Mucosa of descending colon (tissue), 3 donors: ENCODE measurements at regions not wholly inside any gene's neighbourhood (a gene's known extent, or its start where the extent isn't known, plus 50 kb on each side); places are given as distances from the start of the nearest gene placed in this dataset.
"Not testable (repeated sequence)": the region's sequence is repeated elsewhere in the genome, so short reads cannot be mapped to it uniquely, and the experiment has no call there.

Source experiments
- ATAC-seq: fragments of 200-7000 bp; cut with Tn5 transposase; one replicate; pipeline ENCODE4 v1.9.1; 2020; ENCODE audit warnings: mild to moderate bottlenecking, moderate library complexity
- DNase-seq, 3 donors: peaks; one replicate each; pipeline ENCODE4 v3.0.0-alpha.2; 2020
- H3K36me3 ChIP-seq: fragments of 200-600 bp; one replicate; pipeline ENCODE4 v1.8.0; 2021; ENCODE audit warnings: low read depth, mild to moderate bottlenecking
- H3K4me1 ChIP-seq: fragments of 200-600 bp; one replicate; pipeline ENCODE4 v1.8.0; 2021; ENCODE audit warnings: low read depth, mild to moderate bottlenecking
- H3K4me3 ChIP-seq: fragments of 200-600 bp; one replicate; pipeline ENCODE4 v1.8.0; 2021; ENCODE audit warnings: mild to moderate bottlenecking
- H3K9me3 ChIP-seq: fragments of 200-600 bp; one replicate; pipeline ENCODE4 v1.8.0; 2021; ENCODE audit warnings: mild to moderate bottlenecking
- CTCF ChIP-seq: fragments of 200-600 bp; IDR thresholded peaks from one replicate; pipeline ENCODE4 v1.8.0; 2022; ENCODE audit warnings: antibody characterized with exemption, mild to moderate bottlenecking
- intact Hi-C, 2 donors: fragments of 100-400 bp; cut with DNase I in 1 of 2; cut with micrococcal nuclease in 1 of 2; formaldehyde crosslinking; loops; one replicate each; pipeline versions ENCODE4 v1.11.0 to v1.11.1; 2022; cut with DNase I, micrococcal nuclease
- donor health status: DM: no; HTN: no; CAD: no; lungs with moderate emphysema.
- donor health status: DM: no; HTN: no; CAD: no.
- donor health status: DM: no; HTN: yes; CAD: no.

DNA sequence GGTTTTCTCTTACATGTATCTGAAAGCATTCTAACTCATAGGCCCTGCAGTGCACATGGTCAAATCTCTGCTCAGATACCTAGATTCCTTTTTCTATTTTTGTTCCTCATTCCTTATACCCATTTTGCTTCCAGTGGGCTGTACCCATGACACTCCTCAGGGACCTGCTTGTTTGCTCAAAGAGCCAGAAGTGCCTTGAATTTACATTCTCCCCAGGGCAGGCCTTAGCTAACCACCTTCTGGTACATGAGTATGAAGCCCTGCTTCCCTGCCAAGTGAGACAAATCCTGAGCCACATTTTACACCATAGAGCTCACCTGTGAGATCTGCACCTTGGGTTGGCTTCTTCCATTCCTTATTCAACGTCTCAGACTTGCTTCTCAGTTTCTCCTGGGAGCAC lies 326.6 kb upstream of the SASH1 start:
- Histone ChIP-seq H3K4me3 (no peak overlapping the region), H3K36me3 (no peaks in the 10 kb centered on the region), H3K4me1 (no peaks in the 10 kb centered on the region), H3K9me3 (peaks cover 1% of the 10 kb centered on the region)
- no peak for TF ChIP-seq CTCF
- ATAC-seq (no peak), DNase-seq (no peak)
- intact Hi-C loops: no loop called here

DNA sequence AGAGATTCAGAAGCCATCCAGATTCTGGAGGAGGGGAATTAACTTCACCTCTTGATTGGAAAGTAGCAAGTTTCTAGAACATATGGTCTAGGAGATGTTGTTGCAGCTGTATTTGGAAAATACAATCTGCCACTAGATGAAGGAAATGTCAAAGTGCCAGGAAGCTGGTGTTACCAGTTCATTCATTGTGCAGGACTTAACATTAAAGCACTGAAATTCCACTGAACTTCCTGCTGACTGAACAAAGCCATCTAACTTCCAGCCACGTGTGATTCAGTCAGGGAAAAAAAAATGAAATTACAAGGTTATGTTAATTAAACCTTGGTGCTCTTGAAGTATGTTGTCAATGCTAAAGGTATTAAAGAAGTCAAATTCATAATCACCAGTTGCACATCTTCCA lies 321.5 kb upstream of the SASH1 start:
- H3K36me3 ChIP-seq: no peaks in the 10 kb centered on the region
- ATAC-seq: no peak
- DNase-seq: no peak
- H3K4me3 ChIP-seq: no peak overlapping the region
- no peak for TF ChIP-seq CTCF
- H3K4me1 ChIP-seq: no peaks in the 10 kb centered on the region
- no peaks in the 10 kb centered on the region for H3K9me3 ChIP-seq
- intact Hi-C loops: no loop called here

DNA sequence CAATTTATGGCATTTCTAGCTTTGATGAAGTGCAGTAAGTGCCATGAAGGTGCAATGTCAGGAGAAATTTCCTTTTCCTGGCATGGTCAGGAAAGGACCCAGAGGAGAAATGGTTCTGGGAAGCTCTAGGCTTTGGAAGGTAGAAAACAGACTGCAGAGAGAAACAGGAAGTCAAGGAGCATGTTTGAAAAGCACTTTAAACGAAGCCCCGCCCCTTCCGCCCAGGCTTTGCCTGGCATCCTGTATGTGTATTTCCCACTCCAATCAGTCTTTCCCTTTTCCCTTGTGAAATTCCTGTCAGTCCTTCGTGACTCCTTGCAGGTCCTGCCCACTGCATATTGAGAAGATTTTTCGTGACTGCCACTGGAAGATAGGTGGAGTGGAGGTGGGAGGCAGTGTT lies 320.9 kb upstream of the SASH1 start:
- Histone ChIP-seq H3K4me1 (no peaks in the 10 kb centered on the region), H3K9me3 (no peaks in the 10 kb centered on the region), H3K4me3 (no peak overlapping the region), H3K36me3 (no peaks in the 10 kb centered on the region)
- TF ChIP-seq CTCF: no peak
- DNase-seq (peak in 2 of 3 donors; percentile 36 to 58), ATAC-seq (peak; percentile 64)
- intact Hi-C loops: no loop called here

GRCh38 chr6:148022279-148022678 lies 320.4 kb upstream of the SASH1 start:
- DNase-seq, H3K4me3 ChIP-seq, ATAC-seq, intact Hi-C loops, H3K36me3 ChIP-seq, H3K9me3 ChIP-seq, H3K4me1 ChIP-seq: not testable (repeated sequence)

DNA sequence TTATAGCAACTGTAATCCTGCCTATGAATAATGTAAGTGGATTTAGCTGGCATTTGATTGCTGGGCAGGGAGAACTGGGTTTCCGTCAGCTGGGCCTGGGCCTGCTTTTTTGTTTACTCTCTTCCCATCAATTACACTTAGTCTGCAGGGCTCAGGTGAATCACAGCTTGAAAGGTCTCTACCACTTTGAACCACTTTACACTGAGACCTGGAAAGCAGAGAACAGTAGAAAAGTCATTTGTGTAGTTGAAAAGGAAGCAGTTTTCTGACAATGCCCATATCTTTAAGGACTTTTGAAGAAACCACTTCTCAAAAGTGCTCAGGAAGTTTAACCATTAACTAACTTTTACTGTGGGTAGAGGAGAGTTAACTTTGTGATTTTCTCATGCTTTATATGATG lies 315.4 kb upstream of the SASH1 start:
- H3K9me3 ChIP-seq: no peaks in the 10 kb centered on the region
- H3K4me1 ChIP-seq: peaks cover 3% of the 10 kb centered on the region
- TF ChIP-seq CTCF: no peak
- no peaks in the 10 kb centered on the region for H3K36me3 ChIP-seq
- DNase-seq (peak in 1 of 3 donors; percentile 8), ATAC-seq (peak; percentile 86)
- intact Hi-C loops: no loop called here
- no peak overlapping the region for H3K4me3 ChIP-seq

DNA sequence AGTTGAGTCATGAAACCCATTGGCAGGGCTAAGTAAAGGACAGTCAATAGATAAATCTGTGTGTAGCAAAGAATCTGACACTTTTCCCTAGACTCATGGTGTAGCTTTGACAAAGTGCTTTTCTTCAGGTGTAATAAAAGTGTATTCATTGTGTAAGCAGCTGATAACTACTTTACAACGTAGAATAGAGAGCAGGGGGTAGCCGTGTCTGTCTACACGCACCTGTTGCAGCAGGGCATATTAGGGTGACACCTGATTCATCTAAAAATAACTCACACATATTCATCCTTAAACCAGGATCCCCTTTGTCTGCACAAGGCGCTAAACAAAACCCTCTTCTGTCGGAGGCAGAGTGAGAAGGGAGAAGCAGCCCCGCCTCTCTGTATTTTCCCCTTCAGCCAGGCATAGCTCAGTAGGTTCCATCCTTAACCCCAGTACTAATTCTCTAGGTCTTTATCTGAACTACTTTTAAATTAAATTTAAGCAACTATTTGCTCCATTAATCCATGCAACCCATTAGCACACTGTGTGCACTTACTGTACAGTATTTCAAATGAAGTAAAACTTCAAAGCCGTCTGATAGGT lies 306.7 kb upstream of the SASH1 start:
- no peaks in the 10 kb centered on the region for H3K36me3 ChIP-seq
- intact Hi-C loops: no loop called here
- DNase-seq: peak in 1 of 3 donors; percentile 4
- peaks cover 4% of the 10 kb centered on the region for H3K4me1 ChIP-seq
- no peak for TF ChIP-seq CTCF
- no peak overlapping the region for H3K4me3 ChIP-seq
- peak; percentile 63 for ATAC-seq
- no peaks in the 10 kb centered on the region for H3K9me3 ChIP-seq
